Stimulated activated naive B cell treated with anti-CD40 and anti-IgM and Interleukin-4, amounts not matched to agents 10 μg/mL and 1 μg/mL and 100 μg/mL, for 72 hours (primary cell): ENCODE measurements at regions not wholly inside any gene's neighbourhood (a gene's known extent, or its start where the extent isn't known, plus 50 kb on each side); places are given as distances from the start of the nearest gene placed in this dataset.
A peak's percentile ranks its signal among the peaks of the same experiment; 100 is the strongest.
"Not testable (repeated sequence)": the region's sequence is repeated elsewhere in the genome, so short reads cannot be mapped to it uniquely, and the experiment has no call there.

Source experiments
- ATAC-seq, 2 donors: fragments of 150-1000 bp; cut with Tn5 transposase; replicated peaks; 2 replicates each; pipeline ENCODE4 v1.10.0; 2021; ENCODE audit warnings: moderate library complexity in 1 of 2
- DNase-seq: peaks from one replicate; pipeline ENCODE4 v3.0.0; 2021
- H3K27ac Mint-ChIP-seq: one replicate; pipeline ENCODE4 v1.8.0; 2022; ENCODE audit warnings: mild to moderate bottlenecking, mixed read lengths
- H3K27me3 Mint-ChIP-seq, 2 donors: one replicate each; pipeline ENCODE4 v1.8.0; 2022; ENCODE audit warnings: mixed read lengths in 2 of 2
- H3K36me3 Mint-ChIP-seq, 2 donors: one replicate each; pipeline ENCODE4 v1.8.0; 2022; ENCODE audit warnings: mixed read lengths in 2 of 2, mild to moderate bottlenecking in 1 of 2
- H3K4me1 Mint-ChIP-seq, 2 donors: one replicate each; pipeline ENCODE4 v1.8.0; 2022; ENCODE audit warnings: mixed read lengths in 2 of 2, mild to moderate bottlenecking in 1 of 2
- H3K4me3 Mint-ChIP-seq, 2 donors: one replicate each; pipeline ENCODE4 v1.8.0; 2022; ENCODE audit warnings: mild to moderate bottlenecking in 2 of 2, mixed read lengths in 2 of 2, moderate library complexity in 1 of 2
- H3K9me3 Mint-ChIP-seq, 2 donors: one replicate each; pipeline ENCODE4 v1.8.0; 2022; ENCODE audit warnings: mixed read lengths in 2 of 2, mild to moderate bottlenecking in 1 of 2

DNA sequence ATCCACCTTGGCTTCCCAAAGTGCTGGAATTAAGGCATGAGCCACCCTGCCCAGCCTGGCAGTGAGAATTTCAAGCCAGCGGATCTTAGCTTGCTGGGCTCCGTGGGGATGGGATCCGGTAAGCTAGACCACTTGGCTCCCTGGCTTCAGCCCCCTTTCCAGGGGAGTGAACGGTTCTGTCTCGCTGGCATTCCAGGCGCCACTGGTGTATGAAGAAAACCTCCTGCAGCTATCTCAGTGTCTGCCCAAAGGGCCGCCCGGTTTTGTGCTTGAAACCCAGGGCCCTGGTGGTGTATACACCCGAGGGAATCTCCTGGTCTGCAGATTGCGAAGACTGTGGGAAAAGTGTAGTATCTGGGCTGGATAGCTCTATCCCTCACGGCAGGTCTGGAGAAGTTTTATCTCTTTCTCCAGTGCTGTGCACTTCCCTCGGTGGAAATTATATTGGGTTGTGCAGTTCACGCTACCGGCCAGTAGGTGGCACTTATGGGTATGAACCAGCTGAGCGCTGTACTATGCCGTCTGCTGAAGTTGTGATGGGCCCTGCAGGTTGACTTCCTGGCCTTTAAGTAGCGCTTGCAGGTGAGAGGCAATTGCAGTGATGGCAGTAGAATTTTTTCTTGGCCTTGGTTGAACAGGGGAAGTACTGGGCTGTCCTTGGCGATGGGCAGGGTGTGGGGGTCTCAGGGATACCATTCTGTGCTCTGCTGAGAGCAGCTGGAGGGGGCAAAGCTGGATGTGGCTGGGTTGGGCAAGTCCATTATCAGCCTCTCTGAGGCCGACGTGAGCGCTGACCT, 138.0 kb upstream of the MTPN start:
- H3K9me3 Mint-ChIP-seq: peaks cover 0 to 3% of the 10 kb centered on the region in 2 donors
- peaks cover 3 to 5% of the 10 kb centered on the region in 2 donors for H3K4me1 Mint-ChIP-seq
- peak; percentile 29 for DNase-seq
- H3K27ac Mint-ChIP-seq: no peak overlapping the region
- no peak overlapping the region for H3K4me3 Mint-ChIP-seq
- H3K36me3 Mint-ChIP-seq: no peaks in the 10 kb centered on the region
- H3K27me3 Mint-ChIP-seq: peaks cover 9 to 12% of the 10 kb centered on the region in 2 donors
- ATAC-seq: peak; percentile 77 to 82

DNA sequence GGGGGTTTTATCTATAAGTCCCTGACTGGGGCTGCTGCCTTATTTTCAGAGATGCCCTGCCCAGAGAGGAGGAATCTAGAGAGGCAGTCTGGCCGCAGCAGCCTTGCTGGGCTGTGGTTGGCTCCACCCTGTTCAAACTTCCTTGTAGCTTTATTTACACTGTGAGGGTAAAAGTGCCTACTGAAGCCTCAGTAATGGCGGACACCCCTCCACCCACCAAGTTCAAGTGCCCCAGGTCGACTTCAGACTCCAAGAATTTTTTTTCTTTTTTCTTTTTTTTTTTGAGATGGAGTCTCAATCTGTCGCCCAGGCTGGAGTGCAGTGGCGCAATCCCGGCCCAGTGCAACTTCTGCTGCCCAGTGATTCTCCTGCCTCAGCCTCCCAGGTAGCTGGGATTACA, 137.3 kb upstream of the MTPN start:
- H3K27me3 Mint-ChIP-seq: peaks cover 9 to 12% of the 10 kb centered on the region in 2 donors
- not testable (repeated sequence) for H3K27ac Mint-ChIP-seq, H3K36me3 Mint-ChIP-seq

DNA sequence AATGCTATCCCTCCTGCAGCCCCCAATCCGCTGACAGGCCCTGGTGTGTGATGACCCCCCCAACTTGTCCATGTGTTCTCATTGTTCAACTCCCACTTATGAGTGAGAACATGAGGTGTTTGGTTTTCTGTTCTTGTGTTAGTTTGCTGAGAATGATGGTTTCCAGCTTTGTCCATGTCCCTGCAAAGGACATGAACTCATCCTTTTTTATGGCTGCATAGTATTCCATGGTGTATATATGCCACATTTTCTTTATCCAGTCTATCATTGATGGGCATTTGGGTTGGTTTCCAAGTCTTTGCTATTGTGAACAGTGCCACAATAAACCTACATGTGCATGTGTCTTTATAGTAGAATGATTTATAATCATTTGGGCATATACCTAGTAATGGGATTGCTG, 131.9 kb upstream of the MTPN start:
- not testable (repeated sequence) for H3K27ac Mint-ChIP-seq, H3K36me3 Mint-ChIP-seq, DNase-seq, H3K27me3 Mint-ChIP-seq, H3K4me3 Mint-ChIP-seq, H3K4me1 Mint-ChIP-seq, ATAC-seq
- H3K9me3 Mint-ChIP-seq: peaks cover 13 to 18% of the 10 kb centered on the region in 2 donors

More for the DNA sequence above, 137.3 kb upstream of the MTPN start:
- H3K9me3 Mint-ChIP-seq, H3K4me3 Mint-ChIP-seq, ATAC-seq, H3K4me1 Mint-ChIP-seq, DNase-seq: not testable (repeated sequence)

- H3K27me3 Mint-ChIP-seq: no peaks in the 10 kb centered on the region
- H3K4me1 Mint-ChIP-seq: peaks cover 0 to 5% of the 10 kb centered on the region in 2 donors
- H3K36me3 Mint-ChIP-seq: no peaks in the 10 kb centered on the region
- no peak overlapping the region for H3K27ac Mint-ChIP-seq
- DNase-seq: no peak
- no peak for ATAC-seq
- peaks cover 13 to 15% of the 10 kb centered on the region in 2 donors for H3K9me3 Mint-ChIP-seq
- no peak overlapping the region for H3K4me3 Mint-ChIP-seq
Observed at GRCh38 chr7:136105191-136105590, 128.0 kb upstream of the MTPN start.

DNA sequence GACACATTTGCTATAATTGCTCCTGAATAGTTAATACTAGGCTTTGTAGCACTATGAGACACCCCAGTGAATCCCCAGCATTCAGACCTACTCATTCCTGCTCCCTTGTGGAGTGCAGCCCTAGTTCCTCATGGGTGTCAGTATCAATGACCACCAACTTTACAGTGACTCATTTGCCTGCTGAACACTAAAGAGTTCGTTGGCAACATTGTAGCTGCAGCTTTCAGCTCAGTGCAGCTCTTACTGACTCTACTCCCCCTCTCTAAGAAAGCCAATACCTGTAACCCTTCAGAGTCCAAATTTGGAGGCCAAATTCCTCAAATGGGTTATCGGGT, 127.1 kb upstream of the MTPN start:
- Mint-ChIP-seq H3K27me3 (no peaks in the 10 kb centered on the region), H3K36me3 (no peaks in the 10 kb centered on the region), H3K9me3 (peaks cover 13 to 16% of the 10 kb centered on the region in 2 donors), H3K4me3 (no peak overlapping the region), H3K27ac (peak overlapping the region; percentile 11), H3K4me1 (peaks cover 0 to 5% of the 10 kb centered on the region in 2 donors)
- ATAC-seq (no peak), DNase-seq (no peak)

DNA sequence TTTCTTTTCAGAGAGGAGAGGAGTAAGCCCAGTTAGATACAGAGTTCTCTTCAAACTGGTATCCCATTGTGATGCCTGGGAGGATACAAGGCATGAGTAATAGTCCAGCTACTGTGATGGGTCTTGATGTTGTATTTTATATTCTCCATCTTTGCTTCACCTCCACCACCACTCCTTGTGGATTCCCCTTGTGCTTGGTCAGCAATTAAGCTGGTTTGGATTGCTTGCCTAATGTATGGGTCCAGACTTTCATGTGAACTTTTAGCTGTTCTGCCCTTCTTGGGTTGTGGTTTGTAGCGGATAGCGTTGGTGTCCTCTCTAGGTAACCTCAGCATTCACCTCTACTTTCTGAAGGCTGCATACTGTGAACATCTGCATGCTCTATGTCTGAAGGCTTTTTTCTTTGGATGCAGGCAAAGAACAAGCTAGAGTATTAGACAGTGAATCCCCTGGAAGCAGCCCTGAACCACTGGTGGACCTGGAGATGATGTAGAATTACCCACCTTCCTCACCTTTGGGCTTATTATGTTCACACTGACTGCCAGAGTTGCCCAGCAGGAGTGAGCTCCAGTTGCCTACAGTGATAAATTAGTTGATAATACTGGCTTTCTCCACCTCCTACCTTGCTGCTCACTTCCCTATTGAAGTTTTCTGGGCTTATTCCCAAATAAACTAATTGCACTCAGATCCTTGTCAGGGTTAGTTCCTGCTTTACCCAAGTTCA, 126.5 kb upstream of the MTPN start:
- Mint-ChIP-seq H3K4me1 (peaks cover 0 to 5% of the 10 kb centered on the region in 2 donors), H3K4me3 (no peak overlapping the region), H3K27me3 (no peaks in the 10 kb centered on the region), H3K9me3 (peaks cover 13 to 16% of the 10 kb centered on the region in 2 donors), H3K36me3 (no peaks in the 10 kb centered on the region), H3K27ac (peak overlapping the region; percentile 11)
- ATAC-seq: no peak
- DNase-seq: no peak

- Mint-ChIP-seq H3K4me1 (peaks cover 0 to 5% of the 10 kb centered on the region in 2 donors), H3K36me3 (no peaks in the 10 kb centered on the region), H3K27ac (no peak overlapping the region), H3K9me3 (peaks cover 8 to 11% of the 10 kb centered on the region in 2 donors), H3K27me3 (no peaks in the 10 kb centered on the region), H3K4me3 (no peak overlapping the region)
- no peak for DNase-seq
- ATAC-seq: peak; percentile 20 to 48
Observed at GRCh38 chr7:136102881-136103280, 125.7 kb upstream of the MTPN start.

DNA sequence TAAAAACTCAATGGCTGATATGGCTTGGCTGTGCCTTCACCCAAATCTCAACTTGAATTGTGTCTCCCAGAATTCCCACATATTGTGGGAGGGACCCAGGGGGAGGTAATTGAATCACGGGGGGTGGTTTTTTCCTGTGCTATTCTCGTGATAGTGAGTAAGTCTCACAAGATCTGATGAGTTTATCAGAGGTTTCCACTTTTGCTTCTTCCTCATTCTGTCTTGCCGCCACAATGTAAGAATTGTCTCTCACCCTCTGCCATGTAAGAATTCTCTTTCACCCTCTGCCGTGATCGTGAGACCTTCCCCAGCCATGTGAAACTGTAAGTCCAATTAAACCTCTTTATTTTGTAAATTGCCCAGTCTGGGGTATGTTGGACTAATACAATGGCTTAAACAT, 115.6 kb upstream of the MTPN start:
- H3K4me1 Mint-ChIP-seq, H3K27ac Mint-ChIP-seq, DNase-seq, ATAC-seq, H3K9me3 Mint-ChIP-seq, H3K4me3 Mint-ChIP-seq, H3K36me3 Mint-ChIP-seq, H3K27me3 Mint-ChIP-seq: not testable (repeated sequence)

- H3K9me3 Mint-ChIP-seq: peaks cover 2 to 4% of the 10 kb centered on the region in 2 donors
- ATAC-seq (no peak), DNase-seq (no peak)
- no peak overlapping the region for H3K27ac Mint-ChIP-seq
- no peaks in the 10 kb centered on the region for H3K27me3 Mint-ChIP-seq
- H3K4me1 Mint-ChIP-seq: peaks cover 0 to 4% of the 10 kb centered on the region in 2 donors
- peaks cover 2 to 3% of the 10 kb centered on the region in 2 donors for H3K36me3 Mint-ChIP-seq
- no peak overlapping the region for H3K4me3 Mint-ChIP-seq
Observed at GRCh38 chr7:136087881-136088280, 110.7 kb upstream of the MTPN start.

DNA sequence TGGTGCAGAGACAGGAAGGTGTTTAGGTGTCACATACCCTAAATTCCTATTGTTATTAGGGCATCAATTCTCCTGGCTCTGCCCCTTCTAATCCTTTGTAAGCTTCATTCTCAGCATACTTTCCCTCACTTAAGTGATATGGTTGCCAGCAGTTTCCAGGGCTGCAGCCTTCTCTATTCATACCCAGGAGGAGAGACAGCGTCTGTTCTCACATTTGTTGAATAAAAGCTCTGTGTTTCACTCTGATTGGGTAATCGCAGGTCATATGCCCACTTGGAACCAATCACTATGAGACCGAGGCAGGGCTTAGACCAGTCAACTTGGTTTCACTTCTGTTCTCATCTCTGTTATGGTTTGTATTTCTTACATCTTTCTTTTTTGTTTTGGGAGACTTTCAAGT, 109.6 kb upstream of the MTPN start:
- peak overlapping the region; percentile 4 to 72 for H3K4me3 Mint-ChIP-seq
- no peak overlapping the region for H3K27ac Mint-ChIP-seq
- H3K9me3 Mint-ChIP-seq: peaks cover 0 to 3% of the 10 kb centered on the region in 2 donors
- no peaks in the 10 kb centered on the region for H3K36me3 Mint-ChIP-seq
- DNase-seq (peak; percentile 4), ATAC-seq (peak; percentile 78 to 96)
- H3K27me3 Mint-ChIP-seq: no peaks in the 10 kb centered on the region
- H3K4me1 Mint-ChIP-seq: peaks cover 0 to 4% of the 10 kb centered on the region in 2 donors

DNA sequence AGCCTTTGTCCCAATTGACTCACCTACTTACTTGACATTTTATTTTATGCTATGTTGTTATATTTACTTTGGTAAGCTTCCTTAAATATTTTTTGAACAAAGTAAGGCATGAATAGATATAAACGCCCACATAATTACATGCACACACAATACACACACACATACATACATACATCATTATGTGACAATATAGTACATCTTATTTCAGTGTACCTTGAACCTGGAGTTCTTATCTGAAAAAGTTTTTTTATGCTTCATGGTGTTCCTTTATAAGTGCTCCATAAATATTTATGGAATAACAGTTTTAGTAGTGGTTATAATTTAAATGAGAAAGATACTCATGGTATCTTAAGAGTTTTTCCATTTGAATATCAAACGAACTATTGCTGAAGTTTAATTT, 102.8 kb upstream of the MTPN start:
- H3K27ac Mint-ChIP-seq: no peak overlapping the region
- H3K4me3 Mint-ChIP-seq: no peak overlapping the region
- DNase-seq (no peak), ATAC-seq (no peak)
- no peaks in the 10 kb centered on the region for H3K36me3 Mint-ChIP-seq
- H3K9me3 Mint-ChIP-seq: no peaks in the 10 kb centered on the region
- no peaks in the 10 kb centered on the region for H3K27me3 Mint-ChIP-seq
- no peaks in the 10 kb centered on the region for H3K4me1 Mint-ChIP-seq

DNA sequence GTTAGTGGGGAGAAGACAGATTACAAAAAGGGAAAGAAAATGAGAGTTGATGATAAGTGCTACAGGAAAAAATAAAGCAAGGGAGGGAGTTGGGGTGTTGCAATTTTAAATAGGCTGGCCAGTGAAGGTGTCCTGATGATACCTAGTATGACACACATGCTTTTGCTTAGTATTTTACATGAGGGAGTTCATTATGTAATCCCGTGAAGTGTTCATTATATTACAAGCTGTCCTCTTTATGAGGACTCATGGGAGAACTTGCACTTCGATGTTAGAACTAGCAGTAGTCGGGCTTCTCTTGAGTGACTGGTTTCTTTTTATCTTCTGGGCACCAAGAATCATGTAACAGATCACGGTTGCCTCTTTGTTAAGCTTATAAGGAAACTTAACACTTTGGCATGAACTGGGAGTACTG, 102.3 kb upstream of the MTPN start:
- DNase-seq: no peak
- H3K27ac Mint-ChIP-seq: no peak overlapping the region
- H3K4me3 Mint-ChIP-seq: no peak overlapping the region
- H3K27me3 Mint-ChIP-seq: no peaks in the 10 kb centered on the region
- H3K9me3 Mint-ChIP-seq: no peaks in the 10 kb centered on the region
- H3K4me1 Mint-ChIP-seq: no peaks in the 10 kb centered on the region
- H3K36me3 Mint-ChIP-seq: no peaks in the 10 kb centered on the region
- ATAC-seq: no peak

DNA sequence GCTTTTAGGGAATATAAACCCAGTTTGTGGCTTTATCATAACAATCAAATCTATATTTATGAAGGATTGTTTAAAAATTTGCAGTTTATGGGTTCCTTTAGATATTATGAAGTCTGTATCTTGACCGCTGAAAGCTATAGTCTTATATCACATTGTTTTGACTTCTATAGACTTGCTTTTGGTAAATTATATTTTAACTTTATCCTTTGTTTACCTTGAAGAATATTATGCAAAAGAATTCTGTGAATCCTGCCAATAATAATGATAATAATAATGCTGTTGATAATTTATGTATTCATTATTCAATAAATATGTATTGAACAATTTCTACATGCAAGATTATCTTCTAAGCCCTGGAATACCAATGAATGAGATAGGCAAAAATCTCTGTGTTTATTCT, 101.9 kb upstream of the MTPN start:
- no peaks in the 10 kb centered on the region for H3K9me3 Mint-ChIP-seq
- ATAC-seq (no peak), DNase-seq (no peak)
- no peaks in the 10 kb centered on the region for H3K36me3 Mint-ChIP-seq
- no peak overlapping the region for H3K27ac Mint-ChIP-seq
- no peak overlapping the region for H3K4me3 Mint-ChIP-seq
- H3K4me1 Mint-ChIP-seq: no peaks in the 10 kb centered on the region
- H3K27me3 Mint-ChIP-seq: no peaks in the 10 kb centered on the region

- no peaks in the 10 kb centered on the region for H3K9me3 Mint-ChIP-seq
- H3K36me3 Mint-ChIP-seq: no peaks in the 10 kb centered on the region
- no peaks in the 10 kb centered on the region for H3K4me1 Mint-ChIP-seq
- no peak overlapping the region for H3K4me3 Mint-ChIP-seq
- DNase-seq: no peak
- no peak for ATAC-seq
- no peak overlapping the region for H3K27ac Mint-ChIP-seq
- no peaks in the 10 kb centered on the region for H3K27me3 Mint-ChIP-seq
Observed at GRCh38 chr7:136078630-136079029, 101.5 kb upstream of the MTPN start.

DNA sequence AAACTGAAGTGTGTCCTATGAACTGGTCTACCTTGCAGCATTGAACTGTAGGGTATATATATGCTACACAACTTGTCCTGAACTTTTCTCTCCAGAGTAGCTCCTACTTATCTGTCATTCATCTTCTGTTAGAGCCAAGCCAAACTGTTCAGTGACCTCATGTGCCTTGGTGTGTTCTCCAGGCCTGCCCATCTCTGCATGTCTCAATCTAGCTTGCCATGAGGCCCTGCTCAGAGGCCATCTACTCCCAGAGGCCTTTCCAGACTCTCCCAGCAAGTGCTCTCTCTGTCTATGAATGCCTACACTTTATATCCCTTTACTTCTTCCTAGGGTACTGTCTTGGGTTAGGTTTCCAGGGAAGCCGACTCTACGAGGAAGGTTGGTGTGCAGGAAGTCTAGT, 99.8 kb upstream of the MTPN start:
- H3K27ac Mint-ChIP-seq: no peak overlapping the region
- H3K9me3 Mint-ChIP-seq: no peaks in the 10 kb centered on the region
- no peaks in the 10 kb centered on the region for H3K36me3 Mint-ChIP-seq
- no peak overlapping the region for H3K4me3 Mint-ChIP-seq
- no peaks in the 10 kb centered on the region for H3K27me3 Mint-ChIP-seq
- DNase-seq (no peak), ATAC-seq (no peak)
- H3K4me1 Mint-ChIP-seq: no peaks in the 10 kb centered on the region
